HL-60 (cell line): ENCODE measurements at regions not wholly inside any gene's neighbourhood (a gene's known extent, or its start where the extent isn't known, plus 50 kb on each side); places are given as distances from the start of the nearest gene placed in this dataset.

ENCODE experiments used
- CTCF ChIP-seq: IDR thresholded peaks from one replicate; pipeline ENCODE4 v1.5.1; 2011; ENCODE audit warnings: low read length, control low read depth, inconsistent platforms; ENCODE audit not compliant: insufficient read depth
- POLR2AphosphoS5 ChIP-seq: IDR thresholded peaks from 2 replicates; pipeline ENCODE4 v1.6.1; 2012; ENCODE audit warnings: low read depth

GRCh38 chr16:59114790-59115189, 380.7 kb upstream of the GOT2 start:
- TF ChIP-seq POLR2AphosphoS5, result no peak
- no peak for TF ChIP-seq CTCF
